Stimulated activated CD8-positive, alpha-beta memory T cell treated with anti-CD3 and anti-CD28 coated beads, Interleukin-12 subunit alpha, Interleukin-12 subunit beta, amount 100 ng/mL, for 24 hours (primary cell): ENCODE measurements at regions not wholly inside any gene's neighbourhood (a gene's known extent, or its start where the extent isn't known, plus 50 kb on each side); places are given as distances from the start of the nearest gene placed in this dataset.

Experiments
- DNase-seq: peaks from one replicate; pipeline ENCODE4 v3.0.0-alpha.2; 2020; ENCODE audit errors: extremely low read depth

- DNase-seq, result no peak
Measured at GRCh38 chr2:11953258-11953657, 206.8 kb downstream of the LPIN1 start.

- DNase-seq, result no peak
Measured at GRCh38 chr2:11955314-11955713, 208.9 kb downstream of the LPIN1 start.

- no peak for DNase-seq
Measured at GRCh38 chr2:11955884-11956291, 209.5 kb downstream of the LPIN1 start.

GRCh38 chr2:11962707-11963328 is 216.4 kb downstream of the LPIN1 start:
- DNase-seq, result no peak

GRCh38 chr2:11963966-11964365 is 217.5 kb downstream of the LPIN1 start:
- no peak for DNase-seq

- no peak for DNase-seq
Measured at GRCh38 chr2:11967946-11968465, 221.6 kb downstream of the LPIN1 start.

- no peak for DNase-seq
Measured at GRCh38 chr2:11968521-11968920, 222.1 kb downstream of the LPIN1 start.

- no peak for DNase-seq
Measured at GRCh38 chr2:11969774-11970173, 223.3 kb downstream of the LPIN1 start.

GRCh38 chr2:11974573-11974972 is 228.1 kb downstream of the LPIN1 start:
- DNase-seq, result no peak

GRCh38 chr2:11975373-11975772 is 228.9 kb downstream of the LPIN1 start:
- no peak for DNase-seq

- no peak for DNase-seq
Measured at GRCh38 chr2:11976073-11976472, 229.6 kb downstream of the LPIN1 start.

- no peak for DNase-seq
Measured at GRCh38 chr2:11977766-11978524, 231.5 kb downstream of the LPIN1 start.

- DNase-seq, result no peak
Measured at GRCh38 chr2:11980809-11981208, 234.4 kb downstream of the LPIN1 start.

GRCh38 chr2:11983401-11983800 is 237.0 kb downstream of the LPIN1 start:
- DNase-seq, result no peak

GRCh38 chr2:11983870-11984269 is 237.4 kb downstream of the LPIN1 start:
- DNase-seq, result no peak

- no peak for DNase-seq
Measured at GRCh38 chr2:11984316-11985158, 238.1 kb downstream of the LPIN1 start.

GRCh38 chr2:11985817-11986566 is 239.6 kb downstream of the LPIN1 start:
- DNase-seq, result no peak

GRCh38 chr2:11987151-11987550 is 240.7 kb downstream of the LPIN1 start:
- DNase-seq, result no peak

- DNase-seq, result no peak
Measured at GRCh38 chr2:11988691-11989353, 242.4 kb downstream of the LPIN1 start.

- DNase-seq, result no peak
Measured at GRCh38 chr2:11989354-11989703, 242.9 kb downstream of the LPIN1 start.

GRCh38 chr2:11990576-11990975 is 244.1 kb downstream of the LPIN1 start:
- no peak for DNase-seq
